Suprapubic skin (tissue), 4 donors: ENCODE measurements at regions not wholly inside any gene's neighbourhood (a gene's known extent, or its start where the extent isn't known, plus 50 kb on each side); places are given as distances from the start of the nearest gene placed in this dataset.

Experiments
- DNase-seq, 2 donors: peaks; one replicate each; pipeline ENCODE4 v3.0.0-alpha.2; 2019; ENCODE audit warnings: low spot score in 2 of 2
- H3K27ac ChIP-seq: fragments of 200-600 bp; sonication (generic); one replicate; pipeline ENCODE4 v1.5.1; 2019
- H3K27me3 ChIP-seq: fragments of 200-600 bp; sonication (generic); one replicate; pipeline ENCODE4 v1.5.1; 2019
- H3K36me3 ChIP-seq: fragments of 200-600 bp; sonication (generic); one replicate; pipeline ENCODE4 v1.5.1; 2019
- H3K4me1 ChIP-seq: fragments of 200-600 bp; sonication (generic); one replicate; pipeline ENCODE4 v1.5.1; 2019
- H3K4me3 ChIP-seq: fragments of 200-600 bp; sonication (generic); one replicate; pipeline ENCODE4 v1.5.1; 2019; ENCODE audit warnings: mild to moderate bottlenecking
- H3K9me3 ChIP-seq: fragments of 200-600 bp; sonication (generic); one replicate; pipeline ENCODE4 v1.5.1; 2019
- EP300 ChIP-seq: sonication (generic); formaldehyde crosslinking; IDR thresholded peaks from one replicate; pipeline ENCODE4 v1.6.1; 2017; ENCODE audit warnings: antibody characterized with exemption
- POLR2A ChIP-seq, 2 donors: fragments of 450-650 bp; IDR thresholded peaks; one replicate each; pipeline ENCODE4 v1.6.1; 2017; ENCODE audit warnings: antibody characterized with exemption in 2 of 2, mild to moderate bottlenecking in 2 of 2, moderate library complexity in 2 of 2
- POLR2AphosphoS5 ChIP-seq, 3 donors: sonication (generic); formaldehyde crosslinking; IDR thresholded peaks; one replicate each; pipeline ENCODE4 v1.6.1; 2017; ENCODE audit warnings: antibody characterized with exemption in 3 of 3
- WGBS: methylation state at CpG from one replicate; pipeline ENCODE4 v1.1.5; 2018; 5-methylcytosine and 5-hydroxymethylcytosine counted together
- TF ChIP-seq, protein P1 (sequence below), 2 donors: fragments of 200-600 bp in 1 of 2; fragments of 450-650 bp in 1 of 2; sonication (generic) in 1 of 2; IDR thresholded peaks; one replicate each; pipeline ENCODE4 v1.5.1; 2016 to 2019; ENCODE audit warnings: antibody characterized with exemption in 2 of 2, mild to moderate bottlenecking in 1 of 2, moderate library complexity in 1 of 2

- TF ChIP-seq EP300 (no peak), POLR2AphosphoS5 (IDR thresholded peaks at IDR 0.05) (no peak), POLR2A (IDR thresholded peaks at IDR 0.05) (no peak)
- TF ChIP-seq, protein P1, sequence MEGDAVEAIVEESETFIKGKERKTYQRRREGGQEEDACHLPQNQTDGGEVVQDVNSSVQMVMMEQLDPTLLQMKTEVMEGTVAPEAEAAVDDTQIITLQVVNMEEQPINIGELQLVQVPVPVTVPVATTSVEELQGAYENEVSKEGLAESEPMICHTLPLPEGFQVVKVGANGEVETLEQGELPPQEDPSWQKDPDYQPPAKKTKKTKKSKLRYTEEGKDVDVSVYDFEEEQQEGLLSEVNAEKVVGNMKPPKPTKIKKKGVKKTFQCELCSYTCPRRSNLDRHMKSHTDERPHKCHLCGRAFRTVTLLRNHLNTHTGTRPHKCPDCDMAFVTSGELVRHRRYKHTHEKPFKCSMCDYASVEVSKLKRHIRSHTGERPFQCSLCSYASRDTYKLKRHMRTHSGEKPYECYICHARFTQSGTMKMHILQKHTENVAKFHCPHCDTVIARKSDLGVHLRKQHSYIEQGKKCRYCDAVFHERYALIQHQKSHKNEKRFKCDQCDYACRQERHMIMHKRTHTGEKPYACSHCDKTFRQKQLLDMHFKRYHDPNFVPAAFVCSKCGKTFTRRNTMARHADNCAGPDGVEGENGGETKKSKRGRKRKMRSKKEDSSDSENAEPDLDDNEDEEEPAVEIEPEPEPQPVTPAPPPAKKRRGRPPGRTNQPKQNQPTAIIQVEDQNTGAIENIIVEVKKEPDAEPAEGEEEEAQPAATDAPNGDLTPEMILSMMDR (IDR thresholded peaks at IDR 0.05) = no peak
- WGBS = 93% methylated on average over 1 of the region's 1 CpG
- no peaks in the 10 kb centered on the region for H3K4me1 ChIP-seq
Measured at GRCh38 chr2:173446722-173447121, 92.0 kb downstream of the CDCA7 start.

GRCh38 chr2:173448938-173449471 is 94.3 kb downstream of the CDCA7 start:
- no peak for TF ChIP-seq POLR2AphosphoS5 (IDR thresholded peaks at IDR 0.05)
- TF ChIP-seq, protein P1 (IDR thresholded peaks at IDR 0.05) = peak; percentile 35 to 68
- TF ChIP-seq EP300 = no peak
- Histone ChIP-seq H3K27ac (no peak overlapping the region), H3K9me3 (no peaks in the 10 kb centered on the region), H3K27me3 (no peaks in the 10 kb centered on the region), H3K4me1 (no peaks in the 10 kb centered on the region), H3K4me3 (peak overlapping the region; percentile 25), H3K36me3 (no peaks in the 10 kb centered on the region)
- 14% methylated on average over 16 of the region's 17 CpGs for WGBS
- DNase-seq = peak; percentile 83 to 84

More at GRCh38 chr2:173446722-173447121, 92.0 kb downstream of the CDCA7 start:
- H3K27me3 ChIP-seq = no peaks in the 10 kb centered on the region
- H3K36me3 ChIP-seq = no peaks in the 10 kb centered on the region
- no peaks in the 10 kb centered on the region for H3K9me3 ChIP-seq
- no peak overlapping the region for H3K4me3 ChIP-seq
- DNase-seq = no peak
- H3K27ac ChIP-seq = no peak overlapping the region

DNA sequence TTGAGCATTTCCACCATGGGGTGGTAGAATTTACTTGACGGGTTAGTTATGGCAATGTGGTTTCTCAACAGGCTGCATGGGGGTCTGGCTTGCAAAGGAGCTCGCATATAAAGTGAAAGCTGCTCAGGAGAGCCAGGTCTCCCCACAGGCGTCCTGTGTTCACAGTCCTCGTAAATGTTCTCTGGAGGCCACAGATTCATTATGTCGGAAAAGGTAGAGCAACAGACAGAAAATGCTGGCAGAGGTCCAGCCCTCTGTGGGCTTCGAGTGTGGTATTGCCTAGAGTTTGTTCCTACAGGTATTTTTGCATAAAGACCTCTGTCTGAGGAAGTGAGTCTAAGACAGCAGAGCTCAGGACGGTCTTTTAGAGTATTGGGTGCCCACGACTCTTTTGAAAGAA is 96.4 kb downstream of the CDCA7 start:
- Histone ChIP-seq H3K27me3 (no peaks in the 10 kb centered on the region), H3K27ac (no peak overlapping the region), H3K9me3 (no peaks in the 10 kb centered on the region), H3K4me1 (no peaks in the 10 kb centered on the region), H3K4me3 (no peak overlapping the region), H3K36me3 (no peaks in the 10 kb centered on the region)
- 73% methylated on average over 8 of the region's 8 CpGs for WGBS
- TF ChIP-seq POLR2A (IDR thresholded peaks at IDR 0.05) (no peak), POLR2AphosphoS5 (IDR thresholded peaks at IDR 0.05) (no peak), EP300 (no peak)
- TF ChIP-seq, protein P1 (IDR thresholded peaks at IDR 0.05) = no peak
- no peak for DNase-seq

DNA sequence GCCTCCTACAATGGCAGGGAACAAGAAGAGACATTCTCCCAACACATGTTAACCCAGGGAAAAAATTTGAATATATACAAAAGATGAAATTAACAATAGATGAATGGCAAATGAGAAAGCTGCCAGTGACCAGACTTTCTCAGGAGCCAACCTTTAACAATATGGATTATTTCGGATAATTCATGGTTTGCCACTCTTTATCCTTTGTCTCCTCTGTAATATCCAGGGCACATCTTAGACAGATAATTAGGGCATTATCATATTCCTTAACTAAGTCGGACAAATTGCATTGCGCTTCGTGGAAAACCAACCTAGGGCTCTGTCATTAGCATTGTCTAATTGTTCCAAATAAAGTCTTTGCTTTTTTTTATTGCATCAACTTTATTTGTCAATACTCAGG is 97.3 kb downstream of the CDCA7 start:
- no peaks in the 10 kb centered on the region for H3K4me1 ChIP-seq
- WGBS = 91% methylated on average over 4 of the region's 4 CpGs
- TF ChIP-seq POLR2AphosphoS5 (IDR thresholded peaks at IDR 0.05) = no peak
- TF ChIP-seq, protein P1 (IDR thresholded peaks at IDR 0.05) = no peak
- no peak for TF ChIP-seq POLR2A (IDR thresholded peaks at IDR 0.05)
- TF ChIP-seq EP300 = no peak
- no peaks in the 10 kb centered on the region for H3K36me3 ChIP-seq
- no peak overlapping the region for H3K27ac ChIP-seq
- H3K4me3 ChIP-seq = no peak overlapping the region
- no peak for DNase-seq
- no peaks in the 10 kb centered on the region for H3K27me3 ChIP-seq
- no peaks in the 10 kb centered on the region for H3K9me3 ChIP-seq

DNA sequence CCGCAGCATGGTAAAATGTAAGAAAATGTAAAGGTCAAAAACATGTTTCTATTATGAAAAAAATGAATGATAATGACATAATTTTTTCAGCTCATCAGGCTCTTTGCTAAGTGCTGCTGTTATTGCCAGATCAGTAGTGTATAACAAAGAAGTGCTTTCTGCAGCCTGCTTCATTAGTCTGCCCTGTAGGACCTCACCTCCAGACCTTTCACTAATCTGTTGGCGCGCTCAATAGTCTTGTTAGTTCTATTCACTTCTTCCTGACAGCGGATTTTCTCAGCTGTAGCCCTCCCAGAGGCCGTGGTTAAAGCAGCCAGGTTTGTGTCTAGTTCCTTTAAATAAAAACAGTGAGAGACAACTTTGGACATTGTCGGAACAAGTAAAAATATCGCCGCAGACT is 97.7 kb downstream of the CDCA7 start:
- no peak overlapping the region for H3K27ac ChIP-seq
- no peak overlapping the region for H3K4me3 ChIP-seq
- no peaks in the 10 kb centered on the region for H3K4me1 ChIP-seq
- no peaks in the 10 kb centered on the region for H3K9me3 ChIP-seq
- no peak for TF ChIP-seq EP300
- TF ChIP-seq, protein P1 (IDR thresholded peaks at IDR 0.05) = no peak
- no peak for TF ChIP-seq POLR2AphosphoS5 (IDR thresholded peaks at IDR 0.05)
- no peak for TF ChIP-seq POLR2A (IDR thresholded peaks at IDR 0.05)
- H3K36me3 ChIP-seq = no peaks in the 10 kb centered on the region
- H3K27me3 ChIP-seq = no peaks in the 10 kb centered on the region
- 89% methylated on average over 8 of the region's 8 CpGs for WGBS
- no peak for DNase-seq
